C4-2B (cell line): ENCODE measurements at regions not wholly inside any gene's neighbourhood (a gene's known extent, or its start where the extent isn't known, plus 50 kb on each side); places are given as distances from the start of the nearest gene placed in this dataset.

Experiments used
- H3K27ac ChIP-seq: fragments of 450-650 bp; 2 replicates; pipeline ENCODE4 v1.5.1; 2017
- CTCF ChIP-seq: fragments of 450-650 bp; conservative IDR thresholded peaks from 2 replicates; pipeline ENCODE4 v1.5.1; 2017; ENCODE audit warnings: mild to moderate bottlenecking
- ZFX ChIP-seq: fragments of 450-650 bp; IDR thresholded peaks from 2 replicates; pipeline ENCODE4 v1.6.1; 2017

GRCh38 chr10:62749093-62749683, 55.3 kb upstream of the ADO start:
- H3K27ac ChIP-seq: no peak overlapping the region

More at GRCh38 chr10:62749093-62749683, 55.3 kb upstream of the ADO start:
- TF ChIP-seq ZFX (no peak), CTCF (no peak)
